IMR-90 (cell line): ENCODE measurements at regions not wholly inside any gene's neighbourhood (a gene's known extent, or its start where the extent isn't known, plus 50 kb on each side); places are given as distances from the start of the nearest gene placed in this dataset.
A peak's percentile ranks its signal among the peaks of the same experiment; 100 is the strongest.
"Not testable (repeated sequence)": the region's sequence is repeated elsewhere in the genome, so short reads cannot be mapped to it uniquely, and the experiment has no call there.

Experiments used
- ATAC-seq: fragments of 200-7000 bp; cut with Tn5 transposase; 2 replicates; pipeline ENCODE4 v1.9.1; 2020; ENCODE audit warnings: low read depth, mild to moderate bottlenecking, moderate library complexity
- BruUV-seq: library from RNA; stranded (reverse); fragments of 400-500 nt; replicated peaks from 2 replicates; lab custom pipeline; 2021; lab: Mats Ljungman, UMichigan
- CTCF ChIA-PET: fragments of 300-600 bp; formaldehyde crosslinking; extraction: SDS; loops from one replicate; lab custom pipeline; 2021; ENCODE audit warnings: antibody characterized with exemption; lab: Yijun Ruan, JAX
- POLR2A ChIA-PET: fragments of 300-600 bp; sonication (Branson Sonifier 250); formaldehyde crosslinking; loops from one replicate; lab custom pipeline; 2022; ENCODE audit warnings: antibody characterized with exemption; ENCODE audit not compliant: unreplicated experiment; lab: Charles Lee
- DNase-seq: peaks from one replicate; pipeline ENCODE4 v3.0.0; 2013
- H2AFZ ChIP-seq: replicated peaks from 2 replicates; pipeline ENCODE3; 2013; ENCODE audit warnings: low read length, mild to moderate bottlenecking; ENCODE audit not compliant: poor library complexity
- H2AK5ac ChIP-seq: 2 replicates; pipeline ENCODE4 v1.6.1; 2013; ENCODE audit warnings: low read depth, low read length, inconsistent platforms
- H2AK9ac ChIP-seq: replicated peaks from 2 replicates; pipeline ENCODE3; 2013; ENCODE audit warnings: mild to moderate bottlenecking, low read depth, low read length, moderate library complexity; ENCODE audit not compliant: poor library complexity
- H2BK120ac ChIP-seq: 2 replicates; pipeline ENCODE4 v1.6.1; 2013; ENCODE audit warnings: low read depth, low read length, inconsistent platforms
- H2BK15ac ChIP-seq: 3 replicates; pipeline ENCODE4 v1.6.1; 2013; ENCODE audit warnings: low read depth, low read length, inconsistent platforms
- H2BK20ac ChIP-seq: 2 replicates; pipeline ENCODE4 v1.6.1; 2013; ENCODE audit warnings: low read depth, mild to moderate bottlenecking, inconsistent platforms, low read length, moderate library complexity
- H2BK5ac ChIP-seq: 2 replicates; pipeline ENCODE4 v1.6.1; 2013; ENCODE audit warnings: mild to moderate bottlenecking, low read depth, low read length, inconsistent platforms; ENCODE audit not compliant: poor library complexity, severe bottlenecking
- H3K14ac ChIP-seq: replicated peaks from 2 replicates; pipeline ENCODE4 v1.6.1; 2013; ENCODE audit warnings: low read depth, low read length, inconsistent platforms
- H3K18ac ChIP-seq: 2 replicates; pipeline ENCODE4 v1.6.1; 2013; ENCODE audit warnings: low read depth, low read length, control low read depth
- H3K23ac ChIP-seq: 2 replicates; pipeline ENCODE4 v1.6.1; 2013; ENCODE audit warnings: low read depth, low read length, inconsistent platforms
- H3K27ac ChIP-seq: 2 replicates; pipeline ENCODE4 v1.5.1; 2013; ENCODE audit warnings: mild to moderate bottlenecking, control low read depth, low read length; ENCODE audit not compliant: insufficient read depth
- H3K27me3 ChIP-seq: 2 replicates; pipeline ENCODE4 v1.6.1; 2013; ENCODE audit warnings: low read length; ENCODE audit not compliant: control insufficient read depth, insufficient read depth
- H3K36me3 ChIP-seq: 2 replicates; pipeline ENCODE4 v1.6.1; 2013; ENCODE audit warnings: low read length, mixed read lengths; ENCODE audit not compliant: control insufficient read depth, insufficient read depth
- H3K4ac ChIP-seq: 2 replicates; pipeline ENCODE4 v1.6.1; 2013; ENCODE audit warnings: low read depth, low read length, inconsistent platforms
- H3K4me1 ChIP-seq: 2 replicates; pipeline ENCODE4 v1.6.1; 2013; ENCODE audit warnings: low read length, mixed read lengths; ENCODE audit not compliant: control insufficient read depth, insufficient read depth
- H3K4me2 ChIP-seq: 2 replicates; pipeline ENCODE4 v1.6.1; 2013; ENCODE audit warnings: low read depth, mild to moderate bottlenecking, control low read depth, low read length, moderate library complexity
- H3K4me3 ChIP-seq: 2 replicates; pipeline ENCODE4 v1.5.1; 2013; ENCODE audit warnings: low read depth, mild to moderate bottlenecking, control low read depth, low read length, moderate library complexity; ENCODE audit not compliant: insufficient read depth
- H3K56ac ChIP-seq: 2 replicates; pipeline ENCODE4 v1.6.1; 2013; ENCODE audit warnings: low read length, inconsistent platforms; ENCODE audit not compliant: insufficient read depth; ENCODE audit errors: extremely low read depth
- H3K79me1 ChIP-seq, 2 experiments: 2 replicates each; pipeline ENCODE4 v1.6.1; 2013; ENCODE audit warnings: low read length in 2 of 2, inconsistent platforms in 1 of 2, low read depth in 1 of 2
- H3K9ac ChIP-seq: 2 replicates; pipeline ENCODE4 v1.6.1; 2013; ENCODE audit warnings: low read depth, low read length, control low read depth
- H3K9me1 ChIP-seq: 2 replicates; pipeline ENCODE4 v1.6.1; 2013; ENCODE audit warnings: low read length, inconsistent platforms; ENCODE audit not compliant: insufficient read depth
- H3K9me3 ChIP-seq: 2 replicates; pipeline ENCODE4 v1.6.1; 2013; ENCODE audit warnings: low read length; ENCODE audit not compliant: control insufficient read depth, insufficient read depth
- H4K20me1 ChIP-seq: 2 replicates; pipeline ENCODE4 v1.6.1; 2013; ENCODE audit warnings: low read length, inconsistent platforms; ENCODE audit not compliant: insufficient read depth
- H4K5ac ChIP-seq: 2 replicates; pipeline ENCODE4 v1.6.1; 2013; ENCODE audit warnings: mild to moderate bottlenecking, low read depth, low read length, control low read depth
- H4K8ac ChIP-seq, 2 experiments: 2 replicates each; pipeline ENCODE4 v1.6.1; 2013; ENCODE audit warnings: low read depth in 2 of 2, low read length in 2 of 2, control low read depth in 1 of 2, inconsistent platforms in 1 of 2
- H4K91ac ChIP-seq: 2 replicates; pipeline ENCODE4 v1.6.1; 2013; ENCODE audit warnings: low read depth, low read length, inconsistent platforms; ENCODE audit not compliant: insufficient read depth
- CTCF ChIP-seq: conservative IDR thresholded peaks from 2 replicates; pipeline ENCODE4 v1.5.1; 2012; ENCODE audit warnings: mild to moderate bottlenecking, low read depth, low read length, improper control_type of control experiment
- RAD21 ChIP-seq: IDR thresholded peaks from 2 replicates; pipeline ENCODE4 v1.6.1; 2012; ENCODE audit warnings: low read length, improper control_type of control experiment
- WGBS, 2 experiments: methylation state at CpG; one replicate each; pipeline versions ENCODE4 v1.1.5 to v1.1.7; 2013; ENCODE audit warnings: missing lambda C conversion rate in 2 of 2; ENCODE audit not compliant: insufficient read length in 1 of 2; ENCODE audit errors: extremely low coverage in 2 of 2; 5-methylcytosine and 5-hydroxymethylcytosine counted together
- dilution Hi-C: fragments of 300-500 bp; cut with HindIII; formaldehyde crosslinking; loops from one replicate; pipeline ENCODE4 v1.14.3; 2018; ENCODE audit warnings: low sequenced_read_pairs; ENCODE audit not compliant: unreplicated experiment
- in situ Hi-C: fragments of 300-500 bp; cut with MboI; formaldehyde crosslinking; loops from 3 replicates; pipeline ENCODE4 v1.14.3; 2019; ENCODE audit warnings: low sequenced_read_pairs, inconsistent platforms, mixed read lengths
- intact Hi-C: fragments of 100-400 bp; cut with micrococcal nuclease; formaldehyde crosslinking; loops from 2 replicates; pipeline ENCODE4 v1.10.0; 2022

- H3K4me2 ChIP-seq, H3K36me3 ChIP-seq, H3K9me1 ChIP-seq, H2AFZ ChIP-seq, H2BK5ac ChIP-seq, H3K27ac ChIP-seq, BruUV-seq, H2BK20ac ChIP-seq, H3K14ac ChIP-seq, H4K5ac ChIP-seq, H3K4me3 ChIP-seq, H4K8ac ChIP-seq, H3K27me3 ChIP-seq, DNase-seq, H3K79me1 ChIP-seq, H2BK120ac ChIP-seq, intact Hi-C loops, H3K23ac ChIP-seq, POLR2A ChIA-PET, dilution Hi-C loops, H2BK15ac ChIP-seq, H4K91ac ChIP-seq, H3K9ac ChIP-seq, H3K9me3 ChIP-seq, H3K4ac ChIP-seq, H3K18ac ChIP-seq, H4K20me1 ChIP-seq, H2AK9ac ChIP-seq, H3K56ac ChIP-seq, H3K4me1 ChIP-seq, H2AK5ac ChIP-seq, in situ Hi-C loops: not testable (repeated sequence)
- peak; percentile 54; the same call in 1 of the 2 replicates for ATAC-seq
- WGBS, 2 experiments, result no CpG with 5 or more reads among the region's 10 CpGs
- TF ChIP-seq CTCF (peak; percentile 31; the same call in 1 of the 2 replicates), RAD21 (peak; percentile 14; the same call in 1 of the 2 replicates)
- CTCF ChIA-PET, result interaction anchor here (0.6 kb wide), 1 partner anchor 13 kb away, joined by 3 read pairs; no protein-coding TSS in a partner anchor
These were observed 262.1 kb downstream of the FAM72C start for GRCh38 chr1:143709606-143710259.

- not testable (repeated sequence) for DNase-seq, H3K9ac ChIP-seq, ATAC-seq
These were observed 269.0 kb downstream of the FAM72C start for GRCh38 chr1:143702739-143703138.

More at GRCh38 chr1:143702739-143703138, 269.0 kb downstream of the FAM72C start:
- H3K56ac ChIP-seq, H2BK20ac ChIP-seq, H3K36me3 ChIP-seq, H3K18ac ChIP-seq, H3K14ac ChIP-seq, dilution Hi-C loops, H3K27ac ChIP-seq, H4K20me1 ChIP-seq, intact Hi-C loops, BruUV-seq, H2AFZ ChIP-seq, H2BK5ac ChIP-seq, H3K23ac ChIP-seq, in situ Hi-C loops, H4K8ac ChIP-seq, CTCF ChIA-PET, H2AK9ac ChIP-seq, H3K79me1 ChIP-seq, H3K4me1 ChIP-seq, H4K5ac ChIP-seq, H4K91ac ChIP-seq, H3K4me3 ChIP-seq, H3K9me3 ChIP-seq, H2BK120ac ChIP-seq, H2BK15ac ChIP-seq, H3K9me1 ChIP-seq, H2AK5ac ChIP-seq, H3K4me2 ChIP-seq, H3K4ac ChIP-seq, POLR2A ChIA-PET: not testable (repeated sequence)
- no CpG with 5 or more reads among the region's 27 CpGs for WGBS, 2 experiments
- peaks cover 15% of the 10 kb centered on the region for H3K27me3 ChIP-seq
